OCI-LY3 (cell line): ENCODE measurements at regions not wholly inside any gene's neighbourhood (a gene's known extent, or its start where the extent isn't known, plus 50 kb on each side); places are given as distances from the start of the nearest gene placed in this dataset.

Experiments
- H2AFZ ChIP-seq: fragments of 200-600, 300-600 bp; shearing (Covaris generic); 2 replicates; pipeline ENCODE4 v1.6.0; 2014; ENCODE audit warnings: antibody characterized with exemption, low read depth, low read length
- H3K27ac ChIP-seq: fragments of 200-600, 300-600 bp; sonication (generic); 2 replicates; pipeline ENCODE4 v1.5.1; 2014; ENCODE audit warnings: mild to moderate bottlenecking, low read length, moderate library complexity, mixed read lengths
- H3K27me3 ChIP-seq: fragments of 200-600, 300-600 bp; sonication (generic); 2 replicates; pipeline ENCODE4 v1.6.1; 2014; ENCODE audit warnings: low read depth, low read length, mixed read lengths
- H3K36me3 ChIP-seq: fragments of 200-600, 300-600 bp; sonication (generic); replicated peaks from 2 replicates; pipeline ENCODE3; 2014; ENCODE audit warnings: low read depth, low read length, mixed read lengths
- H3K4me1 ChIP-seq: fragments of 300-600, 200-600 bp; sonication (generic); 2 replicates; pipeline ENCODE4 v1.6.1; 2014; ENCODE audit warnings: low read length, mixed read lengths
- H3K4me2 ChIP-seq: fragments of 200-600, 300-600 bp; sonication (generic); 2 replicates; pipeline ENCODE4 v1.6.1; 2014; ENCODE audit warnings: low read length, mixed read lengths
- H3K4me3 ChIP-seq: fragments of 300-600, 200-600 bp; sonication (generic); 2 replicates; pipeline ENCODE4 v1.5.1; 2014; ENCODE audit warnings: antibody characterized with exemption, mild to moderate bottlenecking, low read length, moderate library complexity
- H3K79me2 ChIP-seq: fragments of 300-600, 200-600 bp; shearing (Covaris generic); 2 replicates; pipeline ENCODE4 v1.6.1; 2014; ENCODE audit warnings: mild to moderate bottlenecking, low read length, mixed read lengths
- H3K9ac ChIP-seq: fragments of 300-600, 200-600 bp; shearing (Covaris generic); 2 replicates; pipeline ENCODE4 v1.6.0; 2014; ENCODE audit warnings: mild to moderate bottlenecking, low read length, moderate library complexity
- H3K9me3 ChIP-seq: fragments of 200-600, 300-600 bp; shearing (Covaris generic); 2 replicates; pipeline ENCODE4 v1.6.1; 2014; ENCODE audit warnings: low read length, mixed read lengths; ENCODE audit not compliant: insufficient read depth
- H4K20me1 ChIP-seq: fragments of 200-600, 300-600 bp; sonication (generic); 2 replicates; pipeline ENCODE4 v1.6.1; 2016; ENCODE audit warnings: low read length, mixed read lengths; ENCODE audit not compliant: insufficient read depth
- EZH2phosphoT487 ChIP-seq: fragments of 200-600 bp; shearing (Covaris generic); IDR thresholded peaks from 2 replicates; pipeline ENCODE4 v1.6.1; 2018; ENCODE audit warnings: antibody characterized with exemption, mixed run types, low read depth
- TF ChIP-seq, protein P1 (sequence below): fragments of 200-600, 300-600 bp; sonication (generic); IDR thresholded peaks from 2 replicates; pipeline ENCODE4 v1.5.1; 2014; ENCODE audit warnings: antibody characterized with exemption, low read length, low read depth

DNA sequence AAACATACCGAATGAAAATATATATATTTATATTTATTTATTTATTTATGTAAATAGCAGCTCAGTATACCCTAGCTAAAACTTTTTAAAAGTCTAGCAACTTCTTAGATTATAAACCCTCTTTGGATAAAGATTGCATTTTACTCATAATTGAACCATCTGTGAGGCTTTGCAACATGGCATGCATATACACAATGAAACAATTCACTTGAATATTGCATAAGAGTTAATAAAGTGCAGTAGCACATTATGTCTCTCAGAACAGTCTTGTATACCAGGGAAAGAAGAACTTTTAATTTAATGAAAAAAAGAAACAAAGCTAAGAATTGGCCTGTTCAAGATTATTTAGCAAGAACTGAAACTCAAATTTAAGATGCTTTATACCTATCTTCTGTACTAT lies 1363.9 kb upstream of the ADGRL2 start:
- Histone ChIP-seq H4K20me1 (no peaks in the 10 kb centered on the region), H3K36me3 (no peaks in the 10 kb centered on the region), H3K27me3 (no peaks in the 10 kb centered on the region), H3K27ac (no peak overlapping the region), H3K9me3 (no peaks in the 10 kb centered on the region), H3K4me1 (no peaks in the 10 kb centered on the region), H2AFZ (no peak overlapping the region), H3K4me2 (no peak overlapping the region), H3K79me2 (no peaks in the 10 kb centered on the region), H3K4me3 (no peak overlapping the region), H3K9ac (no peak overlapping the region)
- no peak for TF ChIP-seq EZH2phosphoT487
- TF ChIP-seq, protein P1, sequence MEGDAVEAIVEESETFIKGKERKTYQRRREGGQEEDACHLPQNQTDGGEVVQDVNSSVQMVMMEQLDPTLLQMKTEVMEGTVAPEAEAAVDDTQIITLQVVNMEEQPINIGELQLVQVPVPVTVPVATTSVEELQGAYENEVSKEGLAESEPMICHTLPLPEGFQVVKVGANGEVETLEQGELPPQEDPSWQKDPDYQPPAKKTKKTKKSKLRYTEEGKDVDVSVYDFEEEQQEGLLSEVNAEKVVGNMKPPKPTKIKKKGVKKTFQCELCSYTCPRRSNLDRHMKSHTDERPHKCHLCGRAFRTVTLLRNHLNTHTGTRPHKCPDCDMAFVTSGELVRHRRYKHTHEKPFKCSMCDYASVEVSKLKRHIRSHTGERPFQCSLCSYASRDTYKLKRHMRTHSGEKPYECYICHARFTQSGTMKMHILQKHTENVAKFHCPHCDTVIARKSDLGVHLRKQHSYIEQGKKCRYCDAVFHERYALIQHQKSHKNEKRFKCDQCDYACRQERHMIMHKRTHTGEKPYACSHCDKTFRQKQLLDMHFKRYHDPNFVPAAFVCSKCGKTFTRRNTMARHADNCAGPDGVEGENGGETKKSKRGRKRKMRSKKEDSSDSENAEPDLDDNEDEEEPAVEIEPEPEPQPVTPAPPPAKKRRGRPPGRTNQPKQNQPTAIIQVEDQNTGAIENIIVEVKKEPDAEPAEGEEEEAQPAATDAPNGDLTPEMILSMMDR = no peak

DNA sequence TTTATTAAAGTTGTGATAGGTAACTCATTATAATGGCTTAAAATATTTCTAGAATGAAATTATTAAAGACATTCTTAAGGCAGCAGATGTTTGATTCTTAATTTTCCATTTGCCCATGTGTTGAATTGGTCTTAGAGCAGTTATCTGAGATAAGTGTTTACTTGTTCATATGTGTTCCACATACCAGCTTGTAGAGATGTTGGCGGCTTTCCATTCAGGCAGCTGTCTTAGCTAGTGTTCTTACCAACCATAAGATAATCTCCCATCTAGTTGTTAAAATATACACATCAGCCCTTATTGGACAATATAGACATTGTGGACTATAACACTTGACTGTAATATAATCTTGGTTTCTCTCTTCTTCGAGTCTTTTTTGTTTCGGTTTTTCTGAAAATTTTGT lies 1372.9 kb upstream of the ADGRL2 start:
- H2AFZ ChIP-seq = no peak overlapping the region
- no peak overlapping the region for H3K4me2 ChIP-seq
- H3K9me3 ChIP-seq = no peaks in the 10 kb centered on the region
- TF ChIP-seq, protein P1 = no peak
- no peak for TF ChIP-seq EZH2phosphoT487
- H3K27ac ChIP-seq = no peak overlapping the region
- no peaks in the 10 kb centered on the region for H3K79me2 ChIP-seq
- no peaks in the 10 kb centered on the region for H3K36me3 ChIP-seq
- H3K4me3 ChIP-seq = no peak overlapping the region
- H4K20me1 ChIP-seq = no peaks in the 10 kb centered on the region
- no peaks in the 10 kb centered on the region for H3K27me3 ChIP-seq
- H3K4me1 ChIP-seq = no peaks in the 10 kb centered on the region
- no peak overlapping the region for H3K9ac ChIP-seq

DNA sequence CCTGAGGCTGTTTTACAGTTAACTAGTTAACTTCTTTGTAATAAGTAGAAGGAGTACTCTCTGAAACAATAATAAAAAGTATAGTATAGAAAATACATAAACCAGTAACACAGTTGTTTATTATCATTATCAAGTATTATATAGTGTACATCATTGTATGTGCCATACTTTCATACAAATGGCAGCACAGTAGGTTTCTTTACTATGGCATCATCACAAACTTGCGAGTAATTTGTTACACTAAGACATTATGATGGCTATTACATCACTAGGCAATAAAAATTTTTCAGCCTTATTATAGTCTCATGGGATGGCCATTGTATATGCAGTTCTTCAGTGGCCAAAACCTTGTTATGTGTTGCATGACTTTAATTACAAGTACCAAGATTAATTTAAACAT lies 1376.5 kb upstream of the ADGRL2 start:
- no peak overlapping the region for H3K9ac ChIP-seq
- TF ChIP-seq, protein P1 = no peak
- TF ChIP-seq EZH2phosphoT487 = no peak
- H2AFZ ChIP-seq = no peak overlapping the region
- no peaks in the 10 kb centered on the region for H3K27me3 ChIP-seq
- H3K36me3 ChIP-seq = no peaks in the 10 kb centered on the region
- H3K79me2 ChIP-seq = no peaks in the 10 kb centered on the region
- no peaks in the 10 kb centered on the region for H3K9me3 ChIP-seq
- no peak overlapping the region for H3K4me2 ChIP-seq
- H3K4me3 ChIP-seq = no peak overlapping the region
- no peaks in the 10 kb centered on the region for H4K20me1 ChIP-seq
- H3K27ac ChIP-seq = no peak overlapping the region
- no peaks in the 10 kb centered on the region for H3K4me1 ChIP-seq

DNA sequence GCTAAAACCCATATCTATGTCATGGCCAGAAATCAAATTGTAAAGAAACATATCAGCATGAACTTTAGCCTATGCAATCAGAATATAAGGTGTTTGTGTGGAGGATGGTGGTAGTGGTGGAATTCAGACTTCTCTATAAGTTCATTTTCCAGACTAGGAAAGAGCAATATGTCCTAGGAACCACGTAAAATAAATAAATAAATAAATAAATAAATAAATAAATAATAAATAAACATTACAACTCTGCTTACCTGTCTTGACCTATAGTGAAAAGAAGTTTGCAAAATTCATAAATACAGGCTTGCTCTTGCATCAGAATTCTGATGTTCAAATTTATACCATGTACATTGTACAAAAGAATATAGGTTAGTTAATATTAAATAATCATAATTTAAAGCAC lies 1382.6 kb upstream of the ADGRL2 start:
- Histone ChIP-seq H3K9ac (no peak overlapping the region), H3K4me3 (no peak overlapping the region), H4K20me1 (no peaks in the 10 kb centered on the region), H3K4me1 (no peaks in the 10 kb centered on the region), H3K9me3 (no peaks in the 10 kb centered on the region), H2AFZ (no peak overlapping the region), H3K79me2 (no peaks in the 10 kb centered on the region), H3K36me3 (no peaks in the 10 kb centered on the region), H3K27me3 (no peaks in the 10 kb centered on the region), H3K4me2 (no peak overlapping the region), H3K27ac (no peak overlapping the region)
- TF ChIP-seq EZH2phosphoT487 = no peak
- TF ChIP-seq, protein P1 = no peak
